ENCODE measurements at regions not wholly inside any gene's neighbourhood (a gene's known extent, or its start where the extent isn't known, plus 50 kb on each side); places are given as distances from the start of the nearest gene placed in this dataset.

DNA sequence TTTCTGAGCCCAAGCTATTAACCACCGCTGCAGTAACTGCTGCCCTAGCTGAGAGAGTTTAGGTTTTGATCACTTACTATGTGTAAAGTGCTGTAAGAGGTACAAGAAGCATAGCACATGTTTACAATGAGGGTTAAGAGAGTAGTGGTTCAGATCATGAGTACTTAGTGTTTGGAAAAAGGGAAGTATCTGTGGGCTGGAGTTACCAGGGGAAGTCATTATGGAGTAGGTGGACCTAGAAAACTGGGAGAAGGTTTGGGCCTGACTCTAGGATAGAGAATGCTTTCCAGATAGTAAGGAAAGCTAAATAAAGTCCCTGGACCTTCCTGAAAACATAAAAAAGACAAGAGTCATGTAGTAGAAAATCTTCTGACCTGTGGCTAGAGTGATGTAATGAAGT is 149.6 kb upstream of the PLXNA2 start:
- H3K27me3 Mint-ChIP-seq: no peaks in the 10 kb centered on the region
- H3K4me3 Mint-ChIP-seq (ENCODE audit: low read depth): no peak overlapping the region
- H3K36me3 Mint-ChIP-seq (ENCODE audit: insufficient read depth): no peaks in the 10 kb centered on the region
- DNase-seq (ENCODE audit: low spot score, unreplicated experiment): no peak
- no peaks in the 10 kb centered on the region for H3K9me3 Mint-ChIP-seq (ENCODE audit: low read depth)
- no peak overlapping the region for H3K27ac Mint-ChIP-seq
- no peaks in the 10 kb centered on the region for H3K4me1 Mint-ChIP-seq (ENCODE audit: low read depth)
- TF ChIP-seq, protein P1, sequence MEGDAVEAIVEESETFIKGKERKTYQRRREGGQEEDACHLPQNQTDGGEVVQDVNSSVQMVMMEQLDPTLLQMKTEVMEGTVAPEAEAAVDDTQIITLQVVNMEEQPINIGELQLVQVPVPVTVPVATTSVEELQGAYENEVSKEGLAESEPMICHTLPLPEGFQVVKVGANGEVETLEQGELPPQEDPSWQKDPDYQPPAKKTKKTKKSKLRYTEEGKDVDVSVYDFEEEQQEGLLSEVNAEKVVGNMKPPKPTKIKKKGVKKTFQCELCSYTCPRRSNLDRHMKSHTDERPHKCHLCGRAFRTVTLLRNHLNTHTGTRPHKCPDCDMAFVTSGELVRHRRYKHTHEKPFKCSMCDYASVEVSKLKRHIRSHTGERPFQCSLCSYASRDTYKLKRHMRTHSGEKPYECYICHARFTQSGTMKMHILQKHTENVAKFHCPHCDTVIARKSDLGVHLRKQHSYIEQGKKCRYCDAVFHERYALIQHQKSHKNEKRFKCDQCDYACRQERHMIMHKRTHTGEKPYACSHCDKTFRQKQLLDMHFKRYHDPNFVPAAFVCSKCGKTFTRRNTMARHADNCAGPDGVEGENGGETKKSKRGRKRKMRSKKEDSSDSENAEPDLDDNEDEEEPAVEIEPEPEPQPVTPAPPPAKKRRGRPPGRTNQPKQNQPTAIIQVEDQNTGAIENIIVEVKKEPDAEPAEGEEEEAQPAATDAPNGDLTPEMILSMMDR (IDR thresholded peaks at IDR 0.05; ENCODE audit: unreplicated experiment): no peak

DNA sequence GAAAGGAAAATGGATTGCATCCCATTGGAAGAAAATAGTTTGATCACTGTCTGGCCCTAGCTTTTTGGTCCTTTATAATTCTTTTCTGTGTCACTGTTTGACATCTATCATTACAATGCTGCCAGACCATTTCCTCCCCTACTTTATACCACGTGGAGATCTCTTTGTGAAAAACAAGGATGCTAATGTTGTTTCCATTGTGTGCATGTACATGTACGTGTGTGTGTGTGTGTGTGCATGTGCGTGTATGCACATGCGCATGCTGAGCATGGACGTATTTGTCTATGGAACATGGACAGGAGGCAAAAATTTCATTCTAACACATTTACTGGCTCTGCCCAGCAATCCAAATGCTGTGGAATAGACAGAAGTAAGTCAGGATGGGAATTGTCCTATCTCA is 153.1 kb upstream of the PLXNA2 start:
- H3K36me3 Mint-ChIP-seq (ENCODE audit: insufficient read depth): no peaks in the 10 kb centered on the region
- no peak overlapping the region for H3K27ac Mint-ChIP-seq
- no peak for DNase-seq (ENCODE audit: low spot score, unreplicated experiment)
- no peak overlapping the region for H3K4me3 Mint-ChIP-seq (ENCODE audit: low read depth)
- TF ChIP-seq, protein P1 (IDR thresholded peaks at IDR 0.05; ENCODE audit: unreplicated experiment): no peak
- no peaks in the 10 kb centered on the region for H3K27me3 Mint-ChIP-seq
- H3K4me1 Mint-ChIP-seq (ENCODE audit: low read depth): no peaks in the 10 kb centered on the region
- no peaks in the 10 kb centered on the region for H3K9me3 Mint-ChIP-seq (ENCODE audit: low read depth)

DNA sequence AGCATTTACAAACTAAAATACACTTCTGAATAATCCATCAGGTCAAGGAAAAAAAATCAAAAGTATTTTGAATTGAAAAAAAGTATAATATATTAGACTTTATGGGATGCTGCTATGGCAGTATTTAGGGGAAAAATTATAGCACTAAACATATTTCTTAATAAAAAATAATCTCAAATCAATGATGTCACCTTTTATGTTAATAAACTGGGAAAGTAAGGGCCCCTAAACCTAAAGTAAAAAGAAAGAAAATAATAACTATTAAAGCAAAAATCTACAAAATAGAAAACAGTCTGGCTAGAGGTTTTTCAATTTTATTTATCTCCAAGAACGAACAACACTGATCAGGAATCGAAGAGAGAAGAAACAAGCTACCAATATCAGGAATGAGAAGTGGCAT is 160.8 kb upstream of the PLXNA2 start:
- no peak for DNase-seq (ENCODE audit: low spot score, unreplicated experiment)
- H3K4me1 Mint-ChIP-seq (ENCODE audit: low read depth): no peaks in the 10 kb centered on the region
- TF ChIP-seq, protein P1 (IDR thresholded peaks at IDR 0.05; ENCODE audit: unreplicated experiment): no peak
- H3K27me3 Mint-ChIP-seq: no peaks in the 10 kb centered on the region
- no peaks in the 10 kb centered on the region for H3K9me3 Mint-ChIP-seq (ENCODE audit: low read depth)
- H3K4me3 Mint-ChIP-seq (ENCODE audit: low read depth): no peak overlapping the region
- no peak overlapping the region for H3K27ac Mint-ChIP-seq
- no peaks in the 10 kb centered on the region for H3K36me3 Mint-ChIP-seq (ENCODE audit: insufficient read depth)

DNA sequence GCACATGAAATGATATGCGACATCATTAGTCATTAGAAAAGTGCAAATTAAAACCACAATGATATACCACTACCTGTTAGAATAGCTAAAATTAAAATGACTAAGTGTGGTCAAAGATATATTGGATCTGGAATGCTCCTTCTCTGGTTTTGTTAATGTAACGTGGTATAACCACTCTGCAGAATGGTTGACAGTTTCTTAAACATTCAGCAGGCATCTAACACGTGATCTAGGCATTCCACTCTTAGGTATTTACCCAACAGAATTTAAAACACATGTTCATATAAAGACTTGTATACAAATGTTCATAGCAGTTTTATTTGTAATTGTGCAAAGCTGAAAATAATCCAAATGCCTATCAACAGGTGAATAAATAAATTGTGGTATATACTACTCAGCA is 165.0 kb upstream of the PLXNA2 start:
- Mint-ChIP-seq H3K4me3 (ENCODE audit: low read depth) (no peak overlapping the region), H3K27ac (no peak overlapping the region), H3K27me3 (no peaks in the 10 kb centered on the region), H3K36me3 (ENCODE audit: insufficient read depth) (no peaks in the 10 kb centered on the region), H3K4me1 (ENCODE audit: low read depth) (no peaks in the 10 kb centered on the region), H3K9me3 (ENCODE audit: low read depth) (no peaks in the 10 kb centered on the region)
- TF ChIP-seq, protein P1 (IDR thresholded peaks at IDR 0.05; ENCODE audit: unreplicated experiment): no peak
- no peak for DNase-seq (ENCODE audit: low spot score, unreplicated experiment)

DNA sequence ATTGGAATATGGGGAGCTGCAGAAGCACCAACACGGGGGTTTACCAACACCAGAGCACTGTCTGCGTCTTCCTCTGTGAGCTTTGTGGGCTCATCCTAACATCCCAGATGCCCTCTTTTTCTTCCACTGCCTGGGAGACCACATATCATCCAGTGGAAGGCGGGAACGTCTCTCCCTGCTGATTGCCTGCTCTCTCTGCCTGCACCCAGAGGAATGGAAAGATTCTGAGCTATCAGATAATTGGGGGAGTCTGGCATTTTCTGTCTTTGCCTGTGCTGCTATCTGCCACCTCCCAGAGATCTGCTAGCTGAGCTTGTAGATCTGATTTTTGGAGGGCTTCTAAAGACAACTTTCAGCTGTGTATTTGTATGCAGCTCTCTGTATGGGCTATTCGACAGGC is 166.2 kb upstream of the PLXNA2 start:
- H3K4me1 Mint-ChIP-seq (ENCODE audit: low read depth): no peaks in the 10 kb centered on the region
- H3K27ac Mint-ChIP-seq: no peak overlapping the region
- no peaks in the 10 kb centered on the region for H3K36me3 Mint-ChIP-seq (ENCODE audit: insufficient read depth)
- DNase-seq (ENCODE audit: low spot score, unreplicated experiment): no peak
- TF ChIP-seq, protein P1 (IDR thresholded peaks at IDR 0.05; ENCODE audit: unreplicated experiment): no peak
- no peak overlapping the region for H3K4me3 Mint-ChIP-seq (ENCODE audit: low read depth)
- H3K27me3 Mint-ChIP-seq: peaks cover 2% of the 10 kb centered on the region
- H3K9me3 Mint-ChIP-seq (ENCODE audit: low read depth): no peaks in the 10 kb centered on the region
